WTC11 (cell line): ENCODE measurements at regions not wholly inside any gene's neighbourhood (a gene's known extent, or its start where the extent isn't known, plus 50 kb on each side); places are given as distances from the start of the nearest gene placed in this dataset.

ENCODE experiments used
- ATAC-seq: fragments of 200-7000 bp; cut with Tn5 transposase; 2 replicates; pipeline ENCODE4 v1.10.0; 2021; ENCODE audit warnings: mild to moderate bottlenecking, moderate library complexity
- CTCF ChIA-PET: fragments of 300-600 bp; sonication (Branson Sonifier 250); formaldehyde crosslinking; loops from one replicate; lab custom pipeline; 2021; ENCODE audit warnings: antibody characterized with exemption; lab: Charles Lee
- POLR2A ChIA-PET: fragments of 350-600 bp; sonication (Branson Sonifier 250); formaldehyde crosslinking; loops from one replicate; lab custom pipeline; 2021; ENCODE audit warnings: antibody characterized with exemption; lab: Charles Lee
- DNase-seq: peaks from one replicate; pipeline ENCODE4 v3.0.0; 2021; ENCODE audit warnings: low spot score
- H3K27ac Mint-ChIP-seq: 2 replicates; pipeline ENCODE4 v1.8.0; 2021; ENCODE audit warnings: mixed read lengths
- H3K27me3 Mint-ChIP-seq: 2 replicates; pipeline ENCODE4 v1.8.0; 2021; ENCODE audit warnings: low read depth, mild to moderate bottlenecking, moderate library complexity, mixed read lengths
- H3K36me3 Mint-ChIP-seq: 2 replicates; pipeline ENCODE4 v1.8.0; 2021; ENCODE audit warnings: mixed read lengths
- H3K4me1 Mint-ChIP-seq: 2 replicates; pipeline ENCODE4 v1.8.0; 2022; ENCODE audit warnings: mixed read lengths
- H3K4me3 Mint-ChIP-seq: 2 replicates; pipeline ENCODE4 v1.8.0; 2021; ENCODE audit warnings: mild to moderate bottlenecking, moderate library complexity, mixed read lengths
- H3K9me3 Mint-ChIP-seq: 2 replicates; pipeline ENCODE4 v1.8.0; 2021; ENCODE audit warnings: mixed read lengths
- CBFB ChIP-seq: sonication (generic); formaldehyde crosslinking; IDR thresholded peaks from 2 replicates; pipeline ENCODE4 v1.8.1; 2022; ENCODE audit warnings: mild to moderate bottlenecking, low read depth, missing genetic modification reagents
- EMX1 ChIP-seq: fragments of 250-450 bp; sonication (Bioruptor Pico); IDR thresholded peaks from 2 replicates; pipeline ENCODE4 v1.8.0; 2021; ENCODE audit warnings: mild to moderate bottlenecking
- GABPB1 ChIP-seq: sonication (generic); formaldehyde crosslinking; IDR thresholded peaks from 2 replicates; pipeline ENCODE4 v1.8.1; 2023; ENCODE audit warnings: mild to moderate bottlenecking, missing genetic modification reagents
- GRHL2 ChIP-seq: fragments of 250-450 bp; sonication (Bioruptor Pico); IDR thresholded peaks from 2 replicates; pipeline ENCODE4 v1.8.0; 2022; ENCODE audit warnings: mild to moderate bottlenecking, moderate library complexity; ENCODE audit not compliant: insufficient replicate concordance, severe bottlenecking
- RORB ChIP-seq: fragments of 250-450 bp; sonication (Bioruptor Pico); IDR thresholded peaks from 2 replicates; pipeline ENCODE4 v1.9.0; 2021; ENCODE audit warnings: mild to moderate bottlenecking
- SOX15 ChIP-seq: fragments of 250-450 bp; sonication (Bioruptor Pico); IDR thresholded peaks from 2 replicates; pipeline ENCODE4 v1.9.0; 2021; ENCODE audit warnings: mild to moderate bottlenecking
- SP1 ChIP-seq: sonication (generic); formaldehyde crosslinking; conservative IDR thresholded peaks from 2 replicates; pipeline ENCODE4 v1.8.1; 2022; ENCODE audit warnings: missing genetic modification reagents
- ZNF138 ChIP-seq: sonication (generic); formaldehyde crosslinking; conservative IDR thresholded peaks from 2 replicates; pipeline ENCODE4 v1.8.1; 2022; ENCODE audit warnings: mild to moderate bottlenecking, moderate library complexity, missing genetic modification reagents
- TF ChIP-seq, protein P1 (sequence below): sonication (generic); formaldehyde crosslinking; IDR thresholded peaks from 2 replicates; pipeline ENCODE4 v1.8.0; 2022; ENCODE audit warnings: missing genetic modification reagents
- TF ChIP-seq, protein P2 (sequence below): sonication (generic); formaldehyde crosslinking; conservative IDR thresholded peaks from 2 replicates; pipeline ENCODE4 v1.8.1; 2023; ENCODE audit warnings: mild to moderate bottlenecking, low read depth, missing genetic modification reagents, moderate library complexity
- TF ChIP-seq, protein P3 (sequence below): fragments of 250-450 bp; sonication (Bioruptor Pico); IDR thresholded peaks from 2 replicates; pipeline ENCODE4 v1.9.0; 2021; ENCODE audit warnings: mild to moderate bottlenecking
- TF ChIP-seq, protein P4 (sequence below): fragments of 250-450 bp; sonication (Bioruptor Pico); IDR thresholded peaks from 2 replicates; pipeline ENCODE4 v1.9.0; 2021; ENCODE audit warnings: mild to moderate bottlenecking, borderline replicate concordance
- TF ChIP-seq, protein P5 (sequence below): fragments of 250-450 bp; sonication (Bioruptor Pico); conservative IDR thresholded peaks from 2 replicates; pipeline ENCODE4 v1.9.0; 2021; ENCODE audit warnings: mild to moderate bottlenecking
- TF ChIP-seq, protein P6 (sequence below): sonication (generic); formaldehyde crosslinking; IDR thresholded peaks from 2 replicates; pipeline ENCODE4 v1.8.1; 2023; ENCODE audit warnings: mild to moderate bottlenecking, missing genetic modification reagents, borderline replicate concordance
- TF ChIP-seq, protein P7 (sequence below): sonication (generic); formaldehyde crosslinking; IDR thresholded peaks from 2 replicates; pipeline ENCODE4 v1.8.1; 2023; ENCODE audit warnings: mild to moderate bottlenecking, missing genetic modification reagents, moderate library complexity

DNA sequence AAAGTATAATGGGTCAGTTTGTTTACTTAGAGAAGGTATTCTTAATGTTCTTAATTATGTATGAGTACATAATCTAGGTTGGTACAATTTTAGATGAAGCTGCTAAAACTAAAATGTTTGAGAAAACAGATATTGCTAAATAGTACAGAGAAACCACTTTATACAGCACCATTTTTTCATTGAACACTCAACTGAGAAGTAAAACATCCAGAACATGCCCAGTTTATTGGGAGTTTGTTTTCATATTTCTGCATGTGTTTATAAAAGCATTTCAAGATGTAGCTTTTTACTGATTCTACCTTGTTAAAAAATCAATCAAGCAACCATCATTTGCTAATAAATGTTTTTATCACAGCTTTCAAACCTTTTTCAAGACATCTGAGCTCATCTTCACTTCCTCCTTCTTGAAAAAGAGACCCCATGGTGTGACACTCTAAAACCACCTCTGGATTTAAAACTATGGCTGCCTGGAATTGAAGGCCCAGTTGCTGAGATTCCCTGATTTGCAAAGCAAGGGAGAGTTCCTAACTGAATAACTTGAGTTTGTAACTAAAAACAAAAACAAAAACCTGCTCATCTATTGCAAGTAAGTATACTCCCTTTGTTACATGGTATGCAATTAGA lies 585.9 kb downstream of the ZEB2 start (continued):
- TF ChIP-seq, protein P1, sequence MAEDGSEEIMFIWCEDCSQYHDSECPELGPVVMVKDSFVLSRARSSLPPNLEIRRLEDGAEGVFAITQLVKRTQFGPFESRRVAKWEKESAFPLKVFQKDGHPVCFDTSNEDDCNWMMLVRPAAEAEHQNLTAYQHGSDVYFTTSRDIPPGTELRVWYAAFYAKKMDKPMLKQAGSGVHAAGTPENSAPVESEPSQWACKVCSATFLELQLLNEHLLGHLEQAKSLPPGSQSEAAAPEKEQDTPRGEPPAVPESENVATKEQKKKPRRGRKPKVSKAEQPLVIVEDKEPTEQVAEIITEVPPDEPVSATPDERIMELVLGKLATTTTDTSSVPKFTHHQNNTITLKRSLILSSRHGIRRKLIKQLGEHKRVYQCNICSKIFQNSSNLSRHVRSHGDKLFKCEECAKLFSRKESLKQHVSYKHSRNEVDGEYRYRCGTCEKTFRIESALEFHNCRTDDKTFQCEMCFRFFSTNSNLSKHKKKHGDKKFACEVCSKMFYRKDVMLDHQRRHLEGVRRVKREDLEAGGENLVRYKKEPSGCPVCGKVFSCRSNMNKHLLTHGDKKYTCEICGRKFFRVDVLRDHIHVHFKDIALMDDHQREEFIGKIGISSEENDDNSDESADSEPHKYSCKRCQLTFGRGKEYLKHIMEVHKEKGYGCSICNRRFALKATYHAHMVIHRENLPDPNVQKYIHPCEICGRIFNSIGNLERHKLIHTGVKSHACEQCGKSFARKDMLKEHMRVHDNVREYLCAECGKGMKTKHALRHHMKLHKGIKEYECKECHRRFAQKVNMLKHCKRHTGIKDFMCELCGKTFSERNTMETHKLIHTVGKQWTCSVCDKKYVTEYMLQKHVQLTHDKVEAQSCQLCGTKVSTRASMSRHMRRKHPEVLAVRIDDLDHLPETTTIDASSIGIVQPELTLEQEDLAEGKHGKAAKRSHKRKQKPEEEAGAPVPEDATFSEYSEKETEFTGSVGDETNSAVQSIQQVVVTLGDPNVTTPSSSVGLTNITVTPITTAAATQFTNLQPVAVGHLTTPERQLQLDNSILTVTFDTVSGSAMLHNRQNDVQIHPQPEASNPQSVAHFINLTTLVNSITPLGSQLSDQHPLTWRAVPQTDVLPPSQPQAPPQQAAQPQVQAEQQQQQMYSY (CRISPR knock-in tag): no peak
- no peak for TF ChIP-seq RORB (CRISPR knock-in tag)
- no peak for TF ChIP-seq CBFB
- TF ChIP-seq, protein P2, sequence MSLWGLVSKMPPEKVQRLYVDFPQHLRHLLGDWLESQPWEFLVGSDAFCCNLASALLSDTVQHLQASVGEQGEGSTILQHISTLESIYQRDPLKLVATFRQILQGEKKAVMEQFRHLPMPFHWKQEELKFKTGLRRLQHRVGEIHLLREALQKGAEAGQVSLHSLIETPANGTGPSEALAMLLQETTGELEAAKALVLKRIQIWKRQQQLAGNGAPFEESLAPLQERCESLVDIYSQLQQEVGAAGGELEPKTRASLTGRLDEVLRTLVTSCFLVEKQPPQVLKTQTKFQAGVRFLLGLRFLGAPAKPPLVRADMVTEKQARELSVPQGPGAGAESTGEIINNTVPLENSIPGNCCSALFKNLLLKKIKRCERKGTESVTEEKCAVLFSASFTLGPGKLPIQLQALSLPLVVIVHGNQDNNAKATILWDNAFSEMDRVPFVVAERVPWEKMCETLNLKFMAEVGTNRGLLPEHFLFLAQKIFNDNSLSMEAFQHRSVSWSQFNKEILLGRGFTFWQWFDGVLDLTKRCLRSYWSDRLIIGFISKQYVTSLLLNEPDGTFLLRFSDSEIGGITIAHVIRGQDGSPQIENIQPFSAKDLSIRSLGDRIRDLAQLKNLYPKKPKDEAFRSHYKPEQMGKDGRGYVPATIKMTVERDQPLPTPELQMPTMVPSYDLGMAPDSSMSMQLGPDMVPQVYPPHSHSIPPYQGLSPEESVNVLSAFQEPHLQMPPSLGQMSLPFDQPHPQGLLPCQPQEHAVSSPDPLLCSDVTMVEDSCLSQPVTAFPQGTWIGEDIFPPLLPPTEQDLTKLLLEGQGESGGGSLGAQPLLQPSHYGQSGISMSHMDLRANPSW (CRISPR knock-in tag): no peak
- no peak for TF ChIP-seq EMX1 (CRISPR knock-in tag)

DNA sequence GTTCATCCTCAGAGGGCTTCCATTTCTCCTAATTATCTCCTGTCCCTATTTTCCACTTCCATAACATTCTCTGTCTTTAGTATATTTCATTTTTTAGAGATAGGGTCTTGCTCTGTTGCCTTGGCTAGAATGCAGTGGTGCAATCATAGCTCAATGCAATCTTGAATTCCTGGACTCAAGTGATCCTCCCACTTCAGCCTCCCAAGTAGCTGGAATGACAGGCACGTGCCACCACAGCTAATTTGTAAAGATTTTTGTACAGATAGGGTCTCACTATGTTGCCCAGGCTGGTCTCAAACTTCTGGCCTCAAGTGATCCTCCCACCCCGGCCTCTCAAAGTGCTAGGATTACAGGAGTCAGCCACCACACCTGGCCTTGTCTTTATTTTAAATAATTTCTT lies 589.0 kb downstream of the ZEB2 start:
- peaks cover 8% of the 10 kb centered on the region for H3K9me3 Mint-ChIP-seq
- DNase-seq (no peak), ATAC-seq (no peak)
- no peak overlapping the region for H3K27ac Mint-ChIP-seq
- no peaks in the 10 kb centered on the region; the same call in 1 of the 2 replicates for H3K36me3 Mint-ChIP-seq
- no peak overlapping the region for H3K4me3 Mint-ChIP-seq
- CTCF ChIA-PET: no interaction called here
- POLR2A ChIA-PET: no interaction called here
- H3K27me3 Mint-ChIP-seq: peaks cover 20% of the 10 kb centered on the region
- peaks cover 22% of the 10 kb centered on the region for H3K4me1 Mint-ChIP-seq
- no peak for TF ChIP-seq GABPB1
- TF ChIP-seq ZNF138: no peak
- TF ChIP-seq, protein P3, sequence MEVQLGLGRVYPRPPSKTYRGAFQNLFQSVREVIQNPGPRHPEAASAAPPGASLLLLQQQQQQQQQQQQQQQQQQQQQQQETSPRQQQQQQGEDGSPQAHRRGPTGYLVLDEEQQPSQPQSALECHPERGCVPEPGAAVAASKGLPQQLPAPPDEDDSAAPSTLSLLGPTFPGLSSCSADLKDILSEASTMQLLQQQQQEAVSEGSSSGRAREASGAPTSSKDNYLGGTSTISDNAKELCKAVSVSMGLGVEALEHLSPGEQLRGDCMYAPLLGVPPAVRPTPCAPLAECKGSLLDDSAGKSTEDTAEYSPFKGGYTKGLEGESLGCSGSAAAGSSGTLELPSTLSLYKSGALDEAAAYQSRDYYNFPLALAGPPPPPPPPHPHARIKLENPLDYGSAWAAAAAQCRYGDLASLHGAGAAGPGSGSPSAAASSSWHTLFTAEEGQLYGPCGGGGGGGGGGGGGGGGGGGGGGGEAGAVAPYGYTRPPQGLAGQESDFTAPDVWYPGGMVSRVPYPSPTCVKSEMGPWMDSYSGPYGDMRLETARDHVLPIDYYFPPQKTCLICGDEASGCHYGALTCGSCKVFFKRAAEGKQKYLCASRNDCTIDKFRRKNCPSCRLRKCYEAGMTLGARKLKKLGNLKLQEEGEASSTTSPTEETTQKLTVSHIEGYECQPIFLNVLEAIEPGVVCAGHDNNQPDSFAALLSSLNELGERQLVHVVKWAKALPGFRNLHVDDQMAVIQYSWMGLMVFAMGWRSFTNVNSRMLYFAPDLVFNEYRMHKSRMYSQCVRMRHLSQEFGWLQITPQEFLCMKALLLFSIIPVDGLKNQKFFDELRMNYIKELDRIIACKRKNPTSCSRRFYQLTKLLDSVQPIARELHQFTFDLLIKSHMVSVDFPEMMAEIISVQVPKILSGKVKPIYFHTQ (CRISPR knock-in tag): no peak
- no peak for TF ChIP-seq SOX15 (CRISPR knock-in tag)
- TF ChIP-seq GRHL2 (CRISPR knock-in tag): no peak
- TF ChIP-seq SP1: no peak
- TF ChIP-seq, protein P4, sequence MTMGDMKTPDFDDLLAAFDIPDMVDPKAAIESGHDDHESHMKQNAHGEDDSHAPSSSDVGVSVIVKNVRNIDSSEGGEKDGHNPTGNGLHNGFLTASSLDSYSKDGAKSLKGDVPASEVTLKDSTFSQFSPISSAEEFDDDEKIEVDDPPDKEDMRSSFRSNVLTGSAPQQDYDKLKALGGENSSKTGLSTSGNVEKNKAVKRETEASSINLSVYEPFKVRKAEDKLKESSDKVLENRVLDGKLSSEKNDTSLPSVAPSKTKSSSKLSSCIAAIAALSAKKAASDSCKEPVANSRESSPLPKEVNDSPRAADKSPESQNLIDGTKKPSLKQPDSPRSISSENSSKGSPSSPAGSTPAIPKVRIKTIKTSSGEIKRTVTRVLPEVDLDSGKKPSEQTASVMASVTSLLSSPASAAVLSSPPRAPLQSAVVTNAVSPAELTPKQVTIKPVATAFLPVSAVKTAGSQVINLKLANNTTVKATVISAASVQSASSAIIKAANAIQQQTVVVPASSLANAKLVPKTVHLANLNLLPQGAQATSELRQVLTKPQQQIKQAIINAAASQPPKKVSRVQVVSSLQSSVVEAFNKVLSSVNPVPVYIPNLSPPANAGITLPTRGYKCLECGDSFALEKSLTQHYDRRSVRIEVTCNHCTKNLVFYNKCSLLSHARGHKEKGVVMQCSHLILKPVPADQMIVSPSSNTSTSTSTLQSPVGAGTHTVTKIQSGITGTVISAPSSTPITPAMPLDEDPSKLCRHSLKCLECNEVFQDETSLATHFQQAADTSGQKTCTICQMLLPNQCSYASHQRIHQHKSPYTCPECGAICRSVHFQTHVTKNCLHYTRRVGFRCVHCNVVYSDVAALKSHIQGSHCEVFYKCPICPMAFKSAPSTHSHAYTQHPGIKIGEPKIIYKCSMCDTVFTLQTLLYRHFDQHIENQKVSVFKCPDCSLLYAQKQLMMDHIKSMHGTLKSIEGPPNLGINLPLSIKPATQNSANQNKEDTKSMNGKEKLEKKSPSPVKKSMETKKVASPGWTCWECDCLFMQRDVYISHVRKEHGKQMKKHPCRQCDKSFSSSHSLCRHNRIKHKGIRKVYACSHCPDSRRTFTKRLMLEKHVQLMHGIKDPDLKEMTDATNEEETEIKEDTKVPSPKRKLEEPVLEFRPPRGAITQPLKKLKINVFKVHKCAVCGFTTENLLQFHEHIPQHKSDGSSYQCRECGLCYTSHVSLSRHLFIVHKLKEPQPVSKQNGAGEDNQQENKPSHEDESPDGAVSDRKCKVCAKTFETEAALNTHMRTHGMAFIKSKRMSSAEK (CRISPR knock-in tag): no peak
- TF ChIP-seq, protein P5, sequence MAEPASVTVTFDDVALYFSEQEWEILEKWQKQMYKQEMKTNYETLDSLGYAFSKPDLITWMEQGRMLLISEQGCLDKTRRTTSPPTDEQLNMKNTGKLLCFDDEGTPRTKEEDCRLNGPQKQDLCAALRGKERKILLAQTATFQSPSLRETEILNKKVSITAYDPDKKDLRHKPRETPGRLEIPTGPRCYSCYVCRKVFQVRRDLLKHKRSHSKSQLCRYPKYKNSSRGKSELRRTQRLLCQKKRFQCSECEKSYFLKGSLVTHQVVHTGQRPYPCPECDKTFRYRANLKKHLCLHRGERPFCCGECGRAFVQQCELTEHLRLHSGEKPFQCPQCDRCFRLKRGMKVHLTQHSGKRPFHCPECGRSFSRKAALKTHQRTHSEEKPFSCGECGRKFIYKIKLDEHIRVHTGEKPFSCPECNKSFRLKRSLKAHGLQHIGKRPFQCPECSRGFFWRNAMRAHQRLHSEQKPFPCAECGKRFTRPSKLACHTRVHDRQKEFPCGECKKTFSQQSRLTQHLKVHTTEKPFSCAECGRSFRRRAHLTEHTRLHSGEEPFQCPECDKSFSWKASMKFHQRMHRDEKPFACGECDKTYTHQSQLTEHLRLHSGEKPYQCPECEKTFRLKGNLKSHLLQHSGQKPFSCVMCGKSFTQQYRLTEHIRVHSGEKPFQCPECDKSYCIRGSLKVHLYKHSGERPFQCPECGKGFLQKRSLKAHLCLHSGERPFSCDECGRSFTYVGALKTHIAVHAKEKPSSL: no peak
- TF ChIP-seq, protein P6, sequence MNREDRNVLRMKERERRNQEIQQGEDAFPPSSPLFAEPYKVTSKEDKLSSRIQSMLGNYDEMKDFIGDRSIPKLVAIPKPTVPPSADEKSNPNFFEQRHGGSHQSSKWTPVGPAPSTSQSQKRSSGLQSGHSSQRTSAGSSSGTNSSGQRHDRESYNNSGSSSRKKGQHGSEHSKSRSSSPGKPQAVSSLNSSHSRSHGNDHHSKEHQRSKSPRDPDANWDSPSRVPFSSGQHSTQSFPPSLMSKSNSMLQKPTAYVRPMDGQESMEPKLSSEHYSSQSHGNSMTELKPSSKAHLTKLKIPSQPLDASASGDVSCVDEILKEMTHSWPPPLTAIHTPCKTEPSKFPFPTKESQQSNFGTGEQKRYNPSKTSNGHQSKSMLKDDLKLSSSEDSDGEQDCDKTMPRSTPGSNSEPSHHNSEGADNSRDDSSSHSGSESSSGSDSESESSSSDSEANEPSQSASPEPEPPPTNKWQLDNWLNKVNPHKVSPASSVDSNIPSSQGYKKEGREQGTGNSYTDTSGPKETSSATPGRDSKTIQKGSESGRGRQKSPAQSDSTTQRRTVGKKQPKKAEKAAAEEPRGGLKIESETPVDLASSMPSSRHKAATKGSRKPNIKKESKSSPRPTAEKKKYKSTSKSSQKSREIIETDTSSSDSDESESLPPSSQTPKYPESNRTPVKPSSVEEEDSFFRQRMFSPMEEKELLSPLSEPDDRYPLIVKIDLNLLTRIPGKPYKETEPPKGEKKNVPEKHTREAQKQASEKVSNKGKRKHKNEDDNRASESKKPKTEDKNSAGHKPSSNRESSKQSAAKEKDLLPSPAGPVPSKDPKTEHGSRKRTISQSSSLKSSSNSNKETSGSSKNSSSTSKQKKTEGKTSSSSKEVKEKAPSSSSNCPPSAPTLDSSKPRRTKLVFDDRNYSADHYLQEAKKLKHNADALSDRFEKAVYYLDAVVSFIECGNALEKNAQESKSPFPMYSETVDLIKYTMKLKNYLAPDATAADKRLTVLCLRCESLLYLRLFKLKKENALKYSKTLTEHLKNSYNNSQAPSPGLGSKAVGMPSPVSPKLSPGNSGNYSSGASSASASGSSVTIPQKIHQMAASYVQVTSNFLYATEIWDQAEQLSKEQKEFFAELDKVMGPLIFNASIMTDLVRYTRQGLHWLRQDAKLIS (CRISPR knock-in tag): no peak
- TF ChIP-seq, protein P7, sequence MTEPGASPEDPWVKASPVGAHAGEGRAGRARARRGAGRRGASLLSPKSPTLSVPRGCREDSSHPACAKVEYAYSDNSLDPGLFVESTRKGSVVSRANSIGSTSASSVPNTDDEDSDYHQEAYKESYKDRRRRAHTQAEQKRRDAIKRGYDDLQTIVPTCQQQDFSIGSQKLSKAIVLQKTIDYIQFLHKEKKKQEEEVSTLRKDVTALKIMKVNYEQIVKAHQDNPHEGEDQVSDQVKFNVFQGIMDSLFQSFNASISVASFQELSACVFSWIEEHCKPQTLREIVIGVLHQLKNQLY: no peak
